Loucy (cell line): ENCODE measurements at regions not wholly inside any gene's neighbourhood (a gene's known extent, or its start where the extent isn't known, plus 50 kb on each side); places are given as distances from the start of the nearest gene placed in this dataset.

Experiments
- H2AFZ ChIP-seq: fragments of 200-600 bp; sonication (generic); 2 replicates; pipeline ENCODE4 v1.6.0; 2016; ENCODE audit warnings: antibody characterized with exemption, mild to moderate bottlenecking, low read length, moderate library complexity
- H3F3A ChIP-seq: fragments of 200-600 bp; 2 replicates; pipeline ENCODE4 v1.6.0; 2016; ENCODE audit warnings: antibody characterized with exemption, low read depth, mild to moderate bottlenecking
- H3K27me3 ChIP-seq: fragments of 200-600 bp; sonication (generic); 2 replicates; pipeline ENCODE4 v1.6.1; 2014; ENCODE audit warnings: low read length, mild to moderate bottlenecking; ENCODE audit not compliant: insufficient read depth, poor library complexity, severe bottlenecking
- H3K36me3 ChIP-seq: fragments of 200-600 bp; sonication (generic); 2 replicates; pipeline ENCODE4 v1.6.1; 2016; ENCODE audit warnings: low read length; ENCODE audit not compliant: insufficient read depth
- H3K4me1 ChIP-seq: fragments of 200-600 bp; sonication (generic); 2 replicates; pipeline ENCODE4 v1.5.1; 2014; ENCODE audit warnings: low read length, mild to moderate bottlenecking; ENCODE audit not compliant: insufficient read depth, poor library complexity, severe bottlenecking
- H3K4me2 ChIP-seq: fragments of 200-600 bp; sonication (generic); 2 replicates; pipeline ENCODE4 v1.6.0; 2014; ENCODE audit warnings: antibody characterized with exemption, low read length, low read depth, mild to moderate bottlenecking; ENCODE audit not compliant: poor library complexity, severe bottlenecking
- H3K4me3 ChIP-seq: fragments of 200-600 bp; sonication (generic); 2 replicates; pipeline ENCODE4 v1.5.1; 2014; ENCODE audit warnings: low read length, mild to moderate bottlenecking, mixed read lengths; ENCODE audit not compliant: poor library complexity, severe bottlenecking
- H3K79me2 ChIP-seq: fragments of 200-600 bp; sonication (generic); 2 replicates; pipeline ENCODE4 v1.6.1; 2014; ENCODE audit warnings: low read length; ENCODE audit not compliant: insufficient read depth
- H3K9ac ChIP-seq: fragments of 200-600 bp; sonication (generic); 2 replicates; pipeline ENCODE4 v1.6.0; 2014; ENCODE audit warnings: mild to moderate bottlenecking, low read depth, low read length, moderate library complexity; ENCODE audit not compliant: poor library complexity, severe bottlenecking
- H3K9me2 ChIP-seq: fragments of 200-600 bp; sonication (generic); replicated peaks from 2 replicates; pipeline ENCODE4 v1.6.1; 2016; ENCODE audit warnings: low read depth, low read length, mixed read lengths
- H3K9me3 ChIP-seq: fragments of 200-600 bp; sonication (generic); 2 replicates; pipeline ENCODE4 v1.6.1; 2014; ENCODE audit warnings: mild to moderate bottlenecking, antibody characterized with exemption, low read length, low read depth; ENCODE audit not compliant: insufficient read depth
- H4K20me1 ChIP-seq: fragments of 200-600 bp; sonication (generic); 2 replicates; pipeline ENCODE4 v1.6.0; 2014; ENCODE audit warnings: antibody characterized with exemption, low read length, mild to moderate bottlenecking; ENCODE audit not compliant: insufficient read depth, poor library complexity, severe bottlenecking
- EZH2phosphoT487 ChIP-seq: fragments of 200-600 bp; IDR thresholded peaks from 2 replicates; pipeline ENCODE4 v1.6.1; 2018; ENCODE audit warnings: antibody characterized with exemption, mild to moderate bottlenecking, moderate library complexity, borderline replicate concordance
- TF ChIP-seq, protein P1 (sequence below): fragments of 200-600 bp; sonication (generic); conservative IDR thresholded peaks from 2 replicates; pipeline ENCODE4 v1.5.1; 2014; ENCODE audit warnings: mild to moderate bottlenecking, antibody characterized with exemption, low read length

DNA sequence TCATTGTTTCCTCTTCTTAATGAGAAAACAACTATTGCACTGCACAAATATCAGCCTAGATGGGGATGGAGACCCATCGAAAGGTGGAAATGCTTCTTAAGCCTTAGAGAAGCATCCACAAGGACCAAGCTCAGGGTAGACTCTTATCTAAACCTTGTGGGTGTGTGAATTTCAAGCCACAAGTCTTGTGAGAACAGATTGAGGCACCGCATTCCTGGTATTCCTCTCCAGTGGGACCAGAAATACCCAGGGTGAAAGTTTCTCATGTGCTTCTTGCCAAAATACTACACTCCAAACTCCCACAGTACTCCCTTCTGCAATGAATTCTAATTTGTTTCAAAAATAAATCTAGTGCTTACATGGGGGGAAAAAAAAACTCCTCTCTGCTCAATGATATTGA lies 375.6 kb downstream of the PDGFC start:
- H2AFZ ChIP-seq = no peak overlapping the region
- H3K4me1 ChIP-seq = no peaks in the 10 kb centered on the region
- no peak overlapping the region for H3K4me3 ChIP-seq
- no peak overlapping the region for H3K9ac ChIP-seq
- no peaks in the 10 kb centered on the region for H3K79me2 ChIP-seq
- H3K9me2 ChIP-seq = no peaks in the 10 kb centered on the region
- H3K27me3 ChIP-seq = no peaks in the 10 kb centered on the region
- no peak overlapping the region for H3K4me2 ChIP-seq
- H3K36me3 ChIP-seq = no peaks in the 10 kb centered on the region
- H4K20me1 ChIP-seq = no peaks in the 10 kb centered on the region
- no peaks in the 10 kb centered on the region for H3K9me3 ChIP-seq
- H3F3A ChIP-seq = no peaks in the 10 kb centered on the region
- no peak for TF ChIP-seq EZH2phosphoT487
- TF ChIP-seq, protein P1, sequence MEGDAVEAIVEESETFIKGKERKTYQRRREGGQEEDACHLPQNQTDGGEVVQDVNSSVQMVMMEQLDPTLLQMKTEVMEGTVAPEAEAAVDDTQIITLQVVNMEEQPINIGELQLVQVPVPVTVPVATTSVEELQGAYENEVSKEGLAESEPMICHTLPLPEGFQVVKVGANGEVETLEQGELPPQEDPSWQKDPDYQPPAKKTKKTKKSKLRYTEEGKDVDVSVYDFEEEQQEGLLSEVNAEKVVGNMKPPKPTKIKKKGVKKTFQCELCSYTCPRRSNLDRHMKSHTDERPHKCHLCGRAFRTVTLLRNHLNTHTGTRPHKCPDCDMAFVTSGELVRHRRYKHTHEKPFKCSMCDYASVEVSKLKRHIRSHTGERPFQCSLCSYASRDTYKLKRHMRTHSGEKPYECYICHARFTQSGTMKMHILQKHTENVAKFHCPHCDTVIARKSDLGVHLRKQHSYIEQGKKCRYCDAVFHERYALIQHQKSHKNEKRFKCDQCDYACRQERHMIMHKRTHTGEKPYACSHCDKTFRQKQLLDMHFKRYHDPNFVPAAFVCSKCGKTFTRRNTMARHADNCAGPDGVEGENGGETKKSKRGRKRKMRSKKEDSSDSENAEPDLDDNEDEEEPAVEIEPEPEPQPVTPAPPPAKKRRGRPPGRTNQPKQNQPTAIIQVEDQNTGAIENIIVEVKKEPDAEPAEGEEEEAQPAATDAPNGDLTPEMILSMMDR = no peak

DNA sequence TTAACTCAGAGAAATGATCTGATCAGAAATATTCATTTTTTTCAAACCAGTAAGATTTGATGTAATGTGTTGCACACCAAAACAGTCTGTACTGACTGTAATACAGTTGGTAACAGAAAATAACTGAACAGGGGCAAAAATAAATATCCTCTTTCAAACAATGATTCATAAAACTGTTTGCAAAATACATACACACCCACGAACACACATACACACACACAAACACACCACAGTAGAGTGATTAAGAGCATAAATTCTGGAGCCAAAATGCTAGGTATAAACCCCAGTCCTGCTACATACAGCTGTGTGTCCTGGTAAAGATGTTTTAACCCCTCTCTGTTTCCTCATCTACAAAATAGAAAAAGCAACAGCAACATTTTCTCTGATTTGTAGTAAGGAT lies 376.6 kb downstream of the PDGFC start:
- H3K4me1 ChIP-seq = no peaks in the 10 kb centered on the region
- no peak overlapping the region for H3K9ac ChIP-seq
- H3K9me2 ChIP-seq = no peaks in the 10 kb centered on the region
- H3F3A ChIP-seq = no peaks in the 10 kb centered on the region
- no peaks in the 10 kb centered on the region for H3K27me3 ChIP-seq
- TF ChIP-seq, protein P1 = no peak
- TF ChIP-seq EZH2phosphoT487 = no peak
- H3K79me2 ChIP-seq = no peaks in the 10 kb centered on the region
- H3K4me3 ChIP-seq = no peak overlapping the region
- H3K36me3 ChIP-seq = no peaks in the 10 kb centered on the region
- H3K4me2 ChIP-seq = no peak overlapping the region
- H2AFZ ChIP-seq = no peak overlapping the region
- H3K9me3 ChIP-seq = no peaks in the 10 kb centered on the region
- H4K20me1 ChIP-seq = no peaks in the 10 kb centered on the region

DNA sequence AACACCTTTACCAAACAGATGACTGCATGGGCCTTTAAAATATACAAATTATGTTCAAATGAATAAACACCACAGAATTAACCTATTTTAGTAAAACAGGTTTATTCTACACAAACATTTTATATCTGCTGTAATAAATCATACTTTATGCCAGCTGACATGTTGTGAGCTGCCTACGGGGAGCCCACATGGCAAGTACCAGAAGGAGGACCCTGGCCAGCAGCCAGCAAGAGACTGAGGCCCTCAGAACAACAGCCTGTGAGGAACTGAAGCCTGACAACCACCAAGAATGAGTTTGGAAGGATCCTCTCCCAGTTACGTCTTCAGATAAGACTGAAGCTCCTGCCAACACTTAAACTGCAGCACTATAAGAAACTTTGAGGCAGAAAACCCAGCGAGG lies 377.0 kb downstream of the PDGFC start:
- H3K4me1 ChIP-seq = no peaks in the 10 kb centered on the region
- H3K9ac ChIP-seq = no peak overlapping the region
- no peaks in the 10 kb centered on the region for H3F3A ChIP-seq
- H3K4me3 ChIP-seq = no peak overlapping the region
- H3K9me3 ChIP-seq = no peaks in the 10 kb centered on the region
- no peaks in the 10 kb centered on the region for H3K27me3 ChIP-seq
- no peaks in the 10 kb centered on the region for H3K79me2 ChIP-seq
- no peaks in the 10 kb centered on the region for H3K36me3 ChIP-seq
- H3K9me2 ChIP-seq = no peaks in the 10 kb centered on the region
- H4K20me1 ChIP-seq = no peaks in the 10 kb centered on the region
- H2AFZ ChIP-seq = no peak overlapping the region
- no peak overlapping the region for H3K4me2 ChIP-seq
- TF ChIP-seq, protein P1 = no peak
- no peak for TF ChIP-seq EZH2phosphoT487
